Fibroblast of upper back skin (primary cell): ENCODE measurements at regions not wholly inside any gene's neighbourhood (a gene's known extent, or its start where the extent isn't known, plus 50 kb on each side); places are given as distances from the start of the nearest gene placed in this dataset.

Experiments used
- DNase-seq: peaks from one replicate; pipeline ENCODE4 v3.0.0-alpha.2; 2013

- no peak for DNase-seq
These were observed 364.3 kb upstream of the KLHL29 start for GRCh38 chr2:23020659-23021058.

- DNase-seq: no peak
These were observed 363.5 kb upstream of the KLHL29 start for GRCh38 chr2:23021311-23022120.

- DNase-seq: no peak
These were observed 361.3 kb upstream of the KLHL29 start for GRCh38 chr2:23023722-23024121.

GRCh38 chr2:23026671-23027070 lies 358.3 kb upstream of the KLHL29 start:
- no peak for DNase-seq

GRCh38 chr2:23027396-23027795 lies 357.6 kb upstream of the KLHL29 start:
- DNase-seq: no peak

- DNase-seq: no peak
These were observed 356.9 kb upstream of the KLHL29 start for GRCh38 chr2:23028106-23028505.

GRCh38 chr2:23029111-23029510 lies 355.9 kb upstream of the KLHL29 start:
- no peak for DNase-seq

- DNase-seq: no peak
These were observed 355.0 kb upstream of the KLHL29 start for GRCh38 chr2:23029951-23030350.

- DNase-seq: no peak
These were observed 350.0 kb upstream of the KLHL29 start for GRCh38 chr2:23034996-23035395.

- DNase-seq: no peak
These were observed 348.4 kb upstream of the KLHL29 start for GRCh38 chr2:23036629-23037028.

GRCh38 chr2:23037596-23037995 lies 347.4 kb upstream of the KLHL29 start:
- peak; percentile 3 for DNase-seq

GRCh38 chr2:23041443-23041842 lies 343.5 kb upstream of the KLHL29 start:
- DNase-seq: no peak

- DNase-seq: peak; percentile 67
These were observed 342.6 kb upstream of the KLHL29 start for GRCh38 chr2:23042216-23042906.

- no peak for DNase-seq
These were observed 334.6 kb upstream of the KLHL29 start for GRCh38 chr2:23050388-23050787.

GRCh38 chr2:23053601-23054000 lies 331.4 kb upstream of the KLHL29 start:
- no peak for DNase-seq

- no peak for DNase-seq
These were observed 329.7 kb upstream of the KLHL29 start for GRCh38 chr2:23055251-23055650.

- peak; percentile 38 for DNase-seq
These were observed 328.1 kb upstream of the KLHL29 start for GRCh38 chr2:23056846-23057245.

- DNase-seq: no peak
These were observed 326.5 kb upstream of the KLHL29 start for GRCh38 chr2:23058435-23058834.

GRCh38 chr2:23065210-23065609 lies 319.8 kb upstream of the KLHL29 start:
- DNase-seq: no peak

GRCh38 chr2:23065936-23066335 lies 319.0 kb upstream of the KLHL29 start:
- no peak for DNase-seq

GRCh38 chr2:23066686-23067085 lies 318.3 kb upstream of the KLHL29 start:
- no peak for DNase-seq

GRCh38 chr2:23069156-23069555 lies 315.8 kb upstream of the KLHL29 start:
- no peak for DNase-seq

- DNase-seq: no peak
These were observed 315.1 kb upstream of the KLHL29 start for GRCh38 chr2:23069923-23070322.

- DNase-seq: no peak
These were observed 311.9 kb upstream of the KLHL29 start for GRCh38 chr2:23073056-23073455.

- no peak for DNase-seq
These were observed 311.3 kb upstream of the KLHL29 start for GRCh38 chr2:23073671-23074070.
